ENCODE measurements at regions not wholly inside any gene's neighbourhood (a gene's known extent, or its start where the extent isn't known, plus 50 kb on each side); places are given as distances from the start of the nearest gene placed in this dataset.

DNA sequence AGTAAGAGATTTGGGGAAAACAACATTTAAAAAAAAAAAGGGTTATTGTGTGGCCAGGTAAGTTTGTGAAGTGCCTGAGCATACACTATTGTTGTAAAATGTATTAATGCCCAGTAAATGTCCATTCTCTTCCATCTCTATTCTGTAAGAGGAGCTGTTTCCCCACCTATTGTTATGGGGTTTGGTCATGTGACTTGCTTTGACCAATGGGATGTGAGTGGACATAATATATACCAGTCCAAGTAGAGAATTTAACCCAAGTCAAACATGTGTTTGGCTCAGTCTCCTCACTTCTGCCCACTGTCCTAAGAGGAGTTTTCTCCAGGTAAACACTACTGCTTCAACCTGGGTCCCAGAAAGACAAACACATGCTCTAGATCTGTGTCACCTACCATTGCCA lies 377.1 kb downstream of the FOXA2 start:
- H2BK20ac ChIP-seq (ENCODE audit: low read length) = no peak overlapping the region
- no peak overlapping the region for H3K27ac ChIP-seq (ENCODE audit: low read depth, low read length)
- DNase-seq (ENCODE audit: low read depth in 1 of 2, low spot score in 2 of 2) (no peak), FAIRE-seq (no peak)
- CTCF ChIA-PET (ENCODE audit: partially characterized antibody) = interaction anchor here (1.1 kb wide), 1 partner anchor 30 kb away, joined by 3 read pairs; no protein-coding TSS in a partner anchor
- no peaks in the 10 kb centered on the region for H3K9me3 ChIP-seq (ENCODE audit: insufficient read depth in 2 of 2, low read depth in 1 of 2, low read length in 1 of 2)
- no peak overlapping the region for H3K14ac ChIP-seq (ENCODE audit: insufficient read length)
- H3K23me2 ChIP-seq (ENCODE audit: low read depth, low read length) = no peaks in the 10 kb centered on the region
- no peak overlapping the region for H2BK120ac ChIP-seq (replicated peaks; ENCODE audit: low read depth, low read length)
- H2AK5ac ChIP-seq (ENCODE audit: low read depth, low read length) = no peak overlapping the region
- H3K36me3 ChIP-seq (ENCODE audit: control insufficient read depth in 2 of 4, insufficient read depth in 4 of 4, low read length in 3 of 4) = no peaks in the 10 kb centered on the region
- no peak overlapping the region for H2AFZ ChIP-seq (ENCODE audit: low read length)
- H3K4ac ChIP-seq (replicated peaks; ENCODE audit: insufficient read length, low read depth, low read length) = no peak overlapping the region
- TF ChIP-seq, protein P1, sequence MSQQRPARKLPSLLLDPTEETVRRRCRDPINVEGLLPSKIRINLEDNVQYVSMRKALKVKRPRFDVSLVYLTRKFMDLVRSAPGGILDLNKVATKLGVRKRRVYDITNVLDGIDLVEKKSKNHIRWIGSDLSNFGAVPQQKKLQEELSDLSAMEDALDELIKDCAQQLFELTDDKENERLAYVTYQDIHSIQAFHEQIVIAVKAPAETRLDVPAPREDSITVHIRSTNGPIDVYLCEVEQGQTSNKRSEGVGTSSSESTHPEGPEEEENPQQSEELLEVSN (IDR thresholded peaks at IDR 0.05) = no peak
- no peak for TF ChIP-seq EP300 (IDR thresholded peaks at IDR 0.05; ENCODE audit: borderline replicate concordance in 1 of 2, low read depth in 2 of 2, low read length in 2 of 2)
- TF ChIP-seq RAD21 (IDR thresholded peaks at IDR 0.05 in 1 of 2, conservative IDR thresholded peaks at IDR 0.05 in 1 of 2; ENCODE audit: low read depth in 2 of 2, low read length in 2 of 2) = no peak
- no peak for TF ChIP-seq KDM5A (IDR thresholded peaks at IDR 0.05; ENCODE audit: low read length)
- TF ChIP-seq SIRT6 (IDR thresholded peaks at IDR 0.05; ENCODE audit: low read length) = no peak
- no peak for TF ChIP-seq FOSL1 (IDR thresholded peaks at IDR 0.05; ENCODE audit: insufficient read depth, low read depth, low read length)
- no peaks in the 10 kb centered on the region for H3K27me3 ChIP-seq (replicated peaks in 1 of 4; ENCODE audit: control insufficient read depth in 3 of 4, extremely low read depth in 1 of 4, insufficient read depth in 3 of 4, low read length in 3 of 4)
- no peak overlapping the region for H3K9ac ChIP-seq (replicated peaks in 1 of 4; ENCODE audit: extremely low read depth in 1 of 4, low read depth in 3 of 4, low read length in 3 of 4)
- H4K8ac ChIP-seq (ENCODE audit: extremely low read depth, insufficient read depth, low read length) = no peak overlapping the region
- no peaks in the 10 kb centered on the region for H3K79me1 ChIP-seq (ENCODE audit: low read depth, low read length)
- no peak overlapping the region for H3K56ac ChIP-seq (replicated peaks; ENCODE audit: insufficient read length, low read depth, low read length)
- no peak overlapping the region for H3K4me2 ChIP-seq (ENCODE audit: insufficient read depth in 1 of 2, low read depth in 2 of 2, low read length in 2 of 2)
- H3K4me3 ChIP-seq (ENCODE audit: extremely low read depth in 1 of 4, insufficient read depth in 2 of 4, low read depth in 3 of 4, low read length in 4 of 4) = no peak overlapping the region
- H2BK15ac ChIP-seq (ENCODE audit: low read length) = no peak overlapping the region
- H3K23ac ChIP-seq (ENCODE audit: insufficient read length) = no peak overlapping the region
- no peak overlapping the region for H3K18ac ChIP-seq (ENCODE audit: extremely low read depth, low read length)
- no peak overlapping the region for H4K5ac ChIP-seq (ENCODE audit: insufficient read length, low read depth, low read length)
- no peaks in the 10 kb centered on the region for H4K20me1 ChIP-seq (replicated peaks in 1 of 2; ENCODE audit: control insufficient read depth in 1 of 2, insufficient read depth in 2 of 2, low read length in 2 of 2)
- POLR2A ChIA-PET (ENCODE audit: partially characterized antibody) = no interaction called here
- no peaks in the 10 kb centered on the region for H3K4me1 ChIP-seq (replicated peaks in 1 of 4; ENCODE audit: control insufficient read depth in 3 of 4, insufficient read depth in 4 of 4, low read length in 3 of 4)
- no peak overlapping the region for H2BK5ac ChIP-seq (ENCODE audit: low read depth, low read length)
- H3K79me2 ChIP-seq (ENCODE audit: control insufficient read depth in 1 of 2, insufficient read depth in 2 of 2, low read length in 2 of 2) = no peaks in the 10 kb centered on the region
- no peak overlapping the region for H2BK12ac ChIP-seq (ENCODE audit: low read depth, low read length)
- H4K91ac ChIP-seq (replicated peaks; ENCODE audit: insufficient read length, low read length) = no peak overlapping the region

Data from H1 (cell line).